ENCODE measurements at regions not wholly inside any gene's neighbourhood (a gene's known extent, or its start where the extent isn't known, plus 50 kb on each side); places are given as distances from the start of the nearest gene placed in this dataset.

DNA sequence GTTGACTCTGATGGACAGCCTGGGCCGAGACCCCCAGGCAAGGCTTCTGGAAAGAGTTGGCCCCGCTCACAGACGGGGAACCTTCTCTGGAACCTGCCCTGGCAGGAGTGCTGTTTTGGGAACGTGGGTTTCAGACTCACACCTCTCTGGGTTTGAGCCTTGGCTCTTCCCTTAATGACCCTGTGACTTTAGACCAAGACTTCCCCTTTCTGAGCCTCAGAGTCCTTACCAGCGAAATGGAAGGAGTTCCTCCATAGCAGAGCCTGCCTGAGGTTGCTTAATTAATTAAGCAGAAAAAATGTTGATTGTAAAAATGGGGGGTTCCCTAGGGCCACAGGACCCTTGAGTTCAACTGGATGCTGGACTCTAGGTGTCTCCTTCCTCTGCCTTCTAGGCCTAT is 408.2 kb downstream of the SEC14L1 start:
- no peak overlapping the region for H3K4me2 ChIP-seq (ENCODE audit: low read length)
- TF ChIP-seq EZH2phosphoT487 (IDR thresholded peaks at IDR 0.05; ENCODE audit: low read depth) = no peak
- TF ChIP-seq, protein P1, sequence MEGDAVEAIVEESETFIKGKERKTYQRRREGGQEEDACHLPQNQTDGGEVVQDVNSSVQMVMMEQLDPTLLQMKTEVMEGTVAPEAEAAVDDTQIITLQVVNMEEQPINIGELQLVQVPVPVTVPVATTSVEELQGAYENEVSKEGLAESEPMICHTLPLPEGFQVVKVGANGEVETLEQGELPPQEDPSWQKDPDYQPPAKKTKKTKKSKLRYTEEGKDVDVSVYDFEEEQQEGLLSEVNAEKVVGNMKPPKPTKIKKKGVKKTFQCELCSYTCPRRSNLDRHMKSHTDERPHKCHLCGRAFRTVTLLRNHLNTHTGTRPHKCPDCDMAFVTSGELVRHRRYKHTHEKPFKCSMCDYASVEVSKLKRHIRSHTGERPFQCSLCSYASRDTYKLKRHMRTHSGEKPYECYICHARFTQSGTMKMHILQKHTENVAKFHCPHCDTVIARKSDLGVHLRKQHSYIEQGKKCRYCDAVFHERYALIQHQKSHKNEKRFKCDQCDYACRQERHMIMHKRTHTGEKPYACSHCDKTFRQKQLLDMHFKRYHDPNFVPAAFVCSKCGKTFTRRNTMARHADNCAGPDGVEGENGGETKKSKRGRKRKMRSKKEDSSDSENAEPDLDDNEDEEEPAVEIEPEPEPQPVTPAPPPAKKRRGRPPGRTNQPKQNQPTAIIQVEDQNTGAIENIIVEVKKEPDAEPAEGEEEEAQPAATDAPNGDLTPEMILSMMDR (IDR thresholded peaks at IDR 0.05; ENCODE audit: low read depth, low read length) = no peak
- H3K4me1 ChIP-seq (ENCODE audit: low read length) = no peaks in the 10 kb centered on the region
- H3K79me2 ChIP-seq (ENCODE audit: low read length) = no peaks in the 10 kb centered on the region
- H3K36me3 ChIP-seq (replicated peaks; ENCODE audit: low read depth, low read length) = no peaks in the 10 kb centered on the region
- H3K27ac ChIP-seq (ENCODE audit: low read length) = no peak overlapping the region
- no peaks in the 10 kb centered on the region for H3K9me3 ChIP-seq (ENCODE audit: insufficient read depth, low read length)
- no peaks in the 10 kb centered on the region for H4K20me1 ChIP-seq (ENCODE audit: insufficient read depth, low read length)
- H3K9ac ChIP-seq (ENCODE audit: low read length) = no peak overlapping the region
- H2AFZ ChIP-seq (ENCODE audit: low read depth, low read length) = no peak overlapping the region
- no peak overlapping the region for H3K4me3 ChIP-seq (ENCODE audit: low read length)
- peaks cover 14% of the 10 kb centered on the region for H3K27me3 ChIP-seq (ENCODE audit: low read depth, low read length)

DNA sequence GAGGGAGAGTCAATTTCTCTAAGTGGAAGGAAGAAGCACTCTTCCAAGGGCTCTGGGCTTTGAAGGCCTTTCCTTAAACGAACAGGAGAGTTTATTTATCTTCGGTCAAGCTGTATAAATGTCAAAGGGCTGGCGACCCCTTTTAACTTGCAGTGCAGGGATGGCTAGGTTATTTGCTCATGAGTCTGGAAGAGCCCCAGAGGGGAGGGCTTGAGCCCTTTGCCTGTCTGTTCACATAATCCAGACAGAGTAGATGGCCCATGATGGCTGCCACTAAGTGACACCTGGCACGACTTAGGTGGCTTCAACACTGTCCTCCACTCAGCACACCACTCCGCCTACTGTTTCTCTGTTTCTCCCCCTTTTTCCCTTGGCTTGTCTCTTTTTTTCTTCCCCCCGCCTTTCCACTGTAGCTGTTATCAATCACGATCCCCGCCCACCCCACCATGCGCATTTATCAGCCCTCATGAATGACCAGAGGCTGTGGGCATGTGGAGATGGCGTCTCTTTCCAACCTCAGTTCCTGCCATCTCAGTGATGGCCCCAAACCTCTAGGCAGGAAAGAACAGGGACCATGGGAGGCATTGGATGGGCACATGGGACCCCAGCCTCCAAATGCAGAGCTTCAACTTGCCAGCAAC is 408.7 kb upstream of the TNRC6C start:
- Histone ChIP-seq H2AFZ (ENCODE audit: low read depth, low read length) (no peak overlapping the region), H3K79me2 (ENCODE audit: low read length) (no peaks in the 10 kb centered on the region), H3K27me3 (ENCODE audit: low read depth, low read length) (peaks cover 14% of the 10 kb centered on the region), H3K27ac (ENCODE audit: low read length) (no peak overlapping the region), H3K4me1 (ENCODE audit: low read length) (no peaks in the 10 kb centered on the region), H3K9ac (ENCODE audit: low read length) (no peak overlapping the region), H3K4me3 (ENCODE audit: low read length) (no peak overlapping the region), H3K9me3 (ENCODE audit: insufficient read depth, low read length) (no peaks in the 10 kb centered on the region), H3K4me2 (ENCODE audit: low read length) (no peak overlapping the region), H4K20me1 (ENCODE audit: insufficient read depth, low read length) (no peaks in the 10 kb centered on the region), H3K36me3 (replicated peaks; ENCODE audit: low read depth, low read length) (no peaks in the 10 kb centered on the region)
- TF ChIP-seq EZH2phosphoT487 (IDR thresholded peaks at IDR 0.05; ENCODE audit: low read depth) = no peak
- TF ChIP-seq, protein P1 (IDR thresholded peaks at IDR 0.05; ENCODE audit: low read depth, low read length) = no peak

GRCh38 chr17:77553459-77554066 is 404.9 kb upstream of the TNRC6C start:
- H3K4me2 ChIP-seq (ENCODE audit: low read length) = no peak overlapping the region

DNA sequence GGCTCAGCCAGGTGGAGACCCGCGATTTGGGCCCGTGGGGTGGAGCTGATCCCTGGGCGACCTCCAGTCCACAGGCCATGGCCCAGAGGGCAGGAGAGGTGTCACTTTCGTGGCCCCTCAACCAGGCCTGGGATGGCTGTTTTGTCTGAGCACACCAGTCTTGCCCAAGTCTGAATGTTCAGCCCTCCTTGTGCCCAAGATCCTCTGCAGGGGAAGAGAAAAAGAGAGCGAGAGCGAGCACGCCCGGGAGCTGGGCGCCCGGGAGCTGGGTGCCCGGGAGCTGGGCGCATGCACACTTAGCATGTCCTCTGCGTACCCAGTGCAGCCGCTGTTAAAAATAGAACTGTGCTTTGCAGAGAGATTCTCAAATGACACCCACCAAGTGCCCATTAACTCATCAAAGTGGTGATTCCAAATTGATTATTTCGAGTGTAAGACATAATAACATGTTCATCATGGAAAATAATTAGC is 403.3 kb upstream of the TNRC6C start:
- H3K9me3 ChIP-seq (ENCODE audit: insufficient read depth, low read length) = no peaks in the 10 kb centered on the region
- H3K4me1 ChIP-seq (ENCODE audit: low read length) = no peaks in the 10 kb centered on the region
- H3K9ac ChIP-seq (ENCODE audit: low read length) = no peak overlapping the region
- no peaks in the 10 kb centered on the region for H3K36me3 ChIP-seq (replicated peaks; ENCODE audit: low read depth, low read length)
- TF ChIP-seq EZH2phosphoT487 (IDR thresholded peaks at IDR 0.05; ENCODE audit: low read depth) = no peak
- TF ChIP-seq, protein P1 (IDR thresholded peaks at IDR 0.05; ENCODE audit: low read depth, low read length) = no peak
- no peaks in the 10 kb centered on the region for H3K79me2 ChIP-seq (ENCODE audit: low read length)
- H3K27ac ChIP-seq (ENCODE audit: low read length) = no peak overlapping the region
- no peak overlapping the region for H3K4me2 ChIP-seq (ENCODE audit: low read length)
- H4K20me1 ChIP-seq (ENCODE audit: insufficient read depth, low read length) = no peaks in the 10 kb centered on the region
- peaks cover 34% of the 10 kb centered on the region for H3K27me3 ChIP-seq (ENCODE audit: low read depth, low read length)
- no peak overlapping the region for H3K4me3 ChIP-seq (ENCODE audit: low read length)
- H2AFZ ChIP-seq (ENCODE audit: low read depth, low read length) = no peak overlapping the region

More at GRCh38 chr17:77553459-77554066, 404.9 kb upstream of the TNRC6C start:
- no peak overlapping the region for H3K4me3 ChIP-seq (ENCODE audit: low read length)
- H3K4me1 ChIP-seq (ENCODE audit: low read length) = no peaks in the 10 kb centered on the region
- H4K20me1 ChIP-seq (ENCODE audit: insufficient read depth, low read length) = no peaks in the 10 kb centered on the region
- no peak overlapping the region for H3K27ac ChIP-seq (ENCODE audit: low read length)
- H3K9me3 ChIP-seq (ENCODE audit: insufficient read depth, low read length) = no peaks in the 10 kb centered on the region
- no peak overlapping the region for H3K9ac ChIP-seq (ENCODE audit: low read length)
- peaks cover 18% of the 10 kb centered on the region for H3K27me3 ChIP-seq (ENCODE audit: low read depth, low read length)
- H3K36me3 ChIP-seq (replicated peaks; ENCODE audit: low read depth, low read length) = no peaks in the 10 kb centered on the region
- TF ChIP-seq, protein P1 (IDR thresholded peaks at IDR 0.05; ENCODE audit: low read depth, low read length) = no peak
- no peak for TF ChIP-seq EZH2phosphoT487 (IDR thresholded peaks at IDR 0.05; ENCODE audit: low read depth)
- no peaks in the 10 kb centered on the region for H3K79me2 ChIP-seq (ENCODE audit: low read length)
- no peak overlapping the region for H2AFZ ChIP-seq (ENCODE audit: low read depth, low read length)

Measured in OCI-LY3 (cell line).